Activated T-helper 2 cell treated with anti-CD3 and anti-CD28 coated beads, Interferon-gamma antibody, Interleukin-2, Interleukin-4, amounts not matched to agents 10 μg/mL and 5 μg/mL and 100 μg/mL, durations not matched to agents 14 hours and 24 hours and 36 hours (primary cell): ENCODE measurements at regions not wholly inside any gene's neighbourhood (a gene's known extent, or its start where the extent isn't known, plus 50 kb on each side); places are given as distances from the start of the nearest gene placed in this dataset.

Source experiments
- DNase-seq: peaks from one replicate; pipeline ENCODE4 v3.0.0; 2021; ENCODE audit warnings: low spot score
- H3K27ac Mint-ChIP-seq: one replicate; pipeline ENCODE4 v1.8.0; 2021; ENCODE audit warnings: mixed read lengths
- H3K27me3 Mint-ChIP-seq: one replicate; pipeline ENCODE4 v1.8.0; 2021; ENCODE audit warnings: low read depth, mixed read lengths
- H3K36me3 Mint-ChIP-seq: one replicate; pipeline ENCODE4 v1.8.0; 2021; ENCODE audit warnings: low read depth, mixed read lengths
- H3K4me1 Mint-ChIP-seq: one replicate; pipeline ENCODE4 v1.8.0; 2021; ENCODE audit warnings: low read depth, mixed read lengths
- H3K4me3 Mint-ChIP-seq: one replicate; pipeline ENCODE4 v1.8.0; 2021; ENCODE audit warnings: low read depth, mild to moderate bottlenecking, moderate library complexity, mixed read lengths
- H3K9me3 Mint-ChIP-seq: one replicate; pipeline ENCODE4 v1.8.0; 2021; ENCODE audit warnings: mixed read lengths
- intact Hi-C: fragments of 100-400 bp; cut with micrococcal nuclease; formaldehyde crosslinking; loops from one replicate; pipeline ENCODE4 v1.15.1; 2023

GRCh38 chr18:34049511-34049910 lies 175.2 kb downstream of the NOL4 start:
- intact Hi-C loops = no loop called here
- Mint-ChIP-seq H3K9me3 (peaks cover 6% of the 10 kb centered on the region), H3K4me1 (no peaks in the 10 kb centered on the region), H3K27me3 (no peaks in the 10 kb centered on the region), H3K27ac (no peak overlapping the region), H3K36me3 (no peaks in the 10 kb centered on the region), H3K4me3 (no peak overlapping the region)
- no peak for DNase-seq

- peaks cover 6% of the 10 kb centered on the region for H3K9me3 Mint-ChIP-seq
- intact Hi-C loops = no loop called here
- H3K36me3 Mint-ChIP-seq = no peaks in the 10 kb centered on the region
- H3K4me3 Mint-ChIP-seq = no peak overlapping the region
- H3K27me3 Mint-ChIP-seq = no peaks in the 10 kb centered on the region
- DNase-seq = no peak
- no peaks in the 10 kb centered on the region for H3K4me1 Mint-ChIP-seq
- no peak overlapping the region for H3K27ac Mint-ChIP-seq
Observed at GRCh38 chr18:34048423-34048822, 176.3 kb downstream of the NOL4 start.

DNA sequence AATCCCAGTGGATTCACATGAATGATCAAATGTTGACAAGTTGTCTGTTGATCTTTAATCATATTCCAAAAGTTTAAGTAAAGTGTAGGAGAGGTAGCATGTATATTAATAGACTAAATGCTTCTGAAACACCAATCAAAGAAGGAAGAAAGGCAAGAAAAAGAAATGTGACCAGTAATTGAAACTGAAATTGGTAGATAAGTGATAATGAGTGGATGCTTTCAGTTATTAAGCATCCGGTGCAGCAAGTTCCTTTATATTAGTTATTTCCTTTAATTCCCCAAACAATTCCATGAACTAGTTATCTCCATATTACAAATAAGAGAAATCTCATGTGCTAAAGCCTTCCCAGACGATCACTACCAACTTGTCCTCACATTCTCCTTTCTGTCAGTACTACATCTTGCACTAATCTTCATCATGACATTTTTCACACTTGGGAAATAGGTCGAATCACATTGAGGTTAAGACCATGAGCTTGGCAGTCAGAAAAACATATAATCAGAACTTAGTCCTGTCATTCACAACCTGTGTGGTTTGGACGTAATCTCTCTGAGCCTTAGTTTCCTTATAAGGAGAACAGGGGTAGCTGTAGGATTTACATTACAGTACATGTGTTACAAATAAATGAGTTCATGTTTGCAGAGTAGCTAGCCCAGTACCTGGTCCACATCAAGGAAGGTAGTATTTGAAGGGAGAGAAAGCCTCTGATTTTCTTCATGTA lies 182.1 kb downstream of the NOL4 start:
- no peaks in the 10 kb centered on the region for H3K27me3 Mint-ChIP-seq
- no peak overlapping the region for H3K4me3 Mint-ChIP-seq
- DNase-seq = no peak
- no peak overlapping the region for H3K27ac Mint-ChIP-seq
- no peaks in the 10 kb centered on the region for H3K4me1 Mint-ChIP-seq
- intact Hi-C loops = no loop called here
- H3K9me3 Mint-ChIP-seq = no peaks in the 10 kb centered on the region
- H3K36me3 Mint-ChIP-seq = no peaks in the 10 kb centered on the region

DNA sequence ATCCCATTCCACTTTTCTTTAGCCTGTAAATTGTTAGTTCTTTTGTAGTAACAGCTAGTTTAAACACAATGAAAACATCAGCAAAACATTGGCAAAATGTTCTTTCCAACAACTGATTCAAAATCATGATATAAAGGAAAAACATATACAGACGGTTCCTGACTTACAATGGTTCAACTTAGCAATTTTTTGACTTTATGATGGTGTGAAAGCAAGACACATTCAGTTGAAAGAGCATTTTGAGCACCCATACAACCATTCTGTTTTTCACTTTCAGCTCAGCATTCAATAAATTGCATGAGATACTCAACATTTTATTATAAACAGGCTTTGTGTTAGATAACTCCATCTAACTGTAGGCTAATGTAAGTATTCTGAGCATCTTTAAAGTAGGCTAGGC lies 185.1 kb downstream of the NOL4 start:
- peaks cover 3% of the 10 kb centered on the region for H3K9me3 Mint-ChIP-seq
- H3K27me3 Mint-ChIP-seq = no peaks in the 10 kb centered on the region
- no peaks in the 10 kb centered on the region for H3K4me1 Mint-ChIP-seq
- no peak overlapping the region for H3K4me3 Mint-ChIP-seq
- no peak for DNase-seq
- no peak overlapping the region for H3K27ac Mint-ChIP-seq
- H3K36me3 Mint-ChIP-seq = no peaks in the 10 kb centered on the region
- intact Hi-C loops = no loop called here

- Mint-ChIP-seq H3K27me3 (no peaks in the 10 kb centered on the region), H3K9me3 (peaks cover 3% of the 10 kb centered on the region), H3K36me3 (no peaks in the 10 kb centered on the region), H3K27ac (no peak overlapping the region), H3K4me3 (no peak overlapping the region), H3K4me1 (no peaks in the 10 kb centered on the region)
- intact Hi-C loops = no loop called here
- no peak for DNase-seq
Observed at GRCh38 chr18:34039201-34039600, 185.5 kb downstream of the NOL4 start.

GRCh38 chr18:34038086-34038485 lies 186.6 kb downstream of the NOL4 start:
- Mint-ChIP-seq H3K27ac (no peak overlapping the region), H3K9me3 (peaks cover 12% of the 10 kb centered on the region), H3K36me3 (no peaks in the 10 kb centered on the region), H3K4me1 (no peaks in the 10 kb centered on the region), H3K4me3 (no peak overlapping the region), H3K27me3 (no peaks in the 10 kb centered on the region)
- DNase-seq = no peak
- intact Hi-C loops = no loop called here

- H3K27me3 Mint-ChIP-seq = no peaks in the 10 kb centered on the region
- H3K4me1 Mint-ChIP-seq = no peaks in the 10 kb centered on the region
- no peak overlapping the region for H3K4me3 Mint-ChIP-seq
- no peak overlapping the region for H3K27ac Mint-ChIP-seq
- intact Hi-C loops = no loop called here
- no peak for DNase-seq
- peaks cover 16% of the 10 kb centered on the region for H3K9me3 Mint-ChIP-seq
- no peaks in the 10 kb centered on the region for H3K36me3 Mint-ChIP-seq
Observed at GRCh38 chr18:34033968-34034367, 190.7 kb downstream of the NOL4 start.

DNA sequence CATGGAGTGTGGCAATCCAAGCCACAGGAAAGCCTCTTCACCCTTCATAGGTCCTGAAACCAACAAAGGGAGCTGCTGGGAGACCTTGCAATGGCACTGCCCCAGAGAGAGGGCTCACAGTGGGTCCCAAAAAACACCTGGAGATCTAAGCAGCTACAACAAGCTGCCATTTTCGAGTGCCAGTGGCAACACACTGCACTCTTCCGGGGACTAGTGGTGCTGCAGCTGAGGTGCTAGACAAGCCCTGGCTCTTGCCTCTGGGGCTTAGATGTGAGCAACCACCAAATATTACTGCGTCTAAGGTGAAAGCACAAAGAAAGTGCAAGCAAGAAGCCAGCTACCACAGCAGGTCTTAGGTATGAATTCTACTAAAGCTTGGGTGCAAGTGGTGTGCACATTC lies 192.9 kb downstream of the NOL4 start:
- intact Hi-C loops = no loop called here
- no peak overlapping the region for H3K4me3 Mint-ChIP-seq
- no peaks in the 10 kb centered on the region for H3K27me3 Mint-ChIP-seq
- H3K9me3 Mint-ChIP-seq = peaks cover 18% of the 10 kb centered on the region
- no peak overlapping the region for H3K27ac Mint-ChIP-seq
- no peak for DNase-seq
- no peaks in the 10 kb centered on the region for H3K4me1 Mint-ChIP-seq
- no peaks in the 10 kb centered on the region for H3K36me3 Mint-ChIP-seq

GRCh38 chr18:34028324-34028723 lies 196.4 kb downstream of the NOL4 start:
- Mint-ChIP-seq H3K27me3 (no peaks in the 10 kb centered on the region), H3K36me3 (no peaks in the 10 kb centered on the region), H3K27ac (no peak overlapping the region), H3K4me3 (no peak overlapping the region), H3K4me1 (no peaks in the 10 kb centered on the region), H3K9me3 (peaks cover 10% of the 10 kb centered on the region)
- intact Hi-C loops = no loop called here
- no peak for DNase-seq

DNA sequence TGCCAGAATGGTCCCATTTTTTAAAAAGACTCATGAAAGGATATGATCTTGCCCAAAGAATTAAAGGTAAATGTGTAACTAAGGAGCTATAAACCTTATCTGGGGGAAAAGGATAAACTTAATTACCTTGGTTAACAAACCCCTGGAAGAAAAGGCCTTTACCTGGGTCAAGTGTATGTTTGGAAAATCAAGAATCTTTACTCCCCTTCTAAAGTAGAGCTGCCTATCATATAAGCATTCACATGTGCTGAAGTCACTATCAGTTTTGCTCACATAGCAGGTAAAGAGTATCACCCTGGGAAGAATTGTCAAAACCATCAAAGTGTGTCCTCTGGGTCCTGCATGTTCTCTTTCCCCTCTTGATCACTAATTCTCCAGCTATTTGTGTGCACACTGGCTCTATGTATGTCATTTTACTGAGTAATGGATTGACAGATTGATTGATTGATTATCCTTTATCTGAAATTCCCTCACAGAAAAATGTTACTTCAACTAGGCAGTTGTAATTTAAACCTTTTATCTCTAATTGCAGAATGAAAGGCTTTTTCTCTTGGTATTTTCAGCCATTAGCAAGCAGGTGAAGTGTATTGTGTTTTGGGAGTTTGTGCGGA lies 199.4 kb downstream of the NOL4 start:
- Mint-ChIP-seq H3K4me1 (no peaks in the 10 kb centered on the region), H3K9me3 (peaks cover 6% of the 10 kb centered on the region), H3K27ac (no peak overlapping the region), H3K27me3 (no peaks in the 10 kb centered on the region), H3K4me3 (no peak overlapping the region), H3K36me3 (no peaks in the 10 kb centered on the region)
- DNase-seq = no peak
- intact Hi-C loops = no loop called here

GRCh38 chr18:34023471-34023870 lies 201.2 kb downstream of the NOL4 start:
- H3K4me3 Mint-ChIP-seq = no peak overlapping the region
- no peak overlapping the region for H3K27ac Mint-ChIP-seq
- no peaks in the 10 kb centered on the region for H3K4me1 Mint-ChIP-seq
- intact Hi-C loops = no loop called here
- DNase-seq = no peak
- peaks cover 6% of the 10 kb centered on the region for H3K9me3 Mint-ChIP-seq
- no peaks in the 10 kb centered on the region for H3K36me3 Mint-ChIP-seq
- no peaks in the 10 kb centered on the region for H3K27me3 Mint-ChIP-seq

- Mint-ChIP-seq H3K27me3 (no peaks in the 10 kb centered on the region), H3K9me3 (peaks cover 3% of the 10 kb centered on the region), H3K36me3 (no peaks in the 10 kb centered on the region), H3K4me1 (no peaks in the 10 kb centered on the region), H3K4me3 (no peak overlapping the region), H3K27ac (no peak overlapping the region)
- DNase-seq = no peak
- intact Hi-C loops = no loop called here
Observed at GRCh38 chr18:34018336-34018735, 206.4 kb downstream of the NOL4 start.

DNA sequence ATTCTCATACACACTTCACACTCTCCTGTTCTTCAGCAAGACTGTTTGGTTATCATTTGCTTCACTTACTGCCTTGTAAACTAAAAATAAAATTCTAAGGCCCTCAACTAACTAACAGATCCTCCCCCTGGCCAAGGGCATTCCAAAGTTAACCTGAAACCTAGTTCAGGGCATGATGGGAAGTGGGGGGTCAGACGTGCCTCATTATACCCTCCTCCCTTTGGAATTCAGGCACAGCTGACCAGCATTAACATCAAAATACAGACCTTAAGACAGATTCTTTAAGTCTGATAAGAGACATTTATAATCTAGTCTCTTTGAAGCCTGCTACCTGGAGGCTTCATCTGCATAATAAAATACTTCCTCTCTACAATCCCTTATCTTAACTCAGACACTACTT lies 221.0 kb downstream of the NOL4 start:
- no peaks in the 10 kb centered on the region for H3K4me1 Mint-ChIP-seq
- no peak overlapping the region for H3K4me3 Mint-ChIP-seq
- intact Hi-C loops = no loop called here
- H3K27me3 Mint-ChIP-seq = no peaks in the 10 kb centered on the region
- H3K36me3 Mint-ChIP-seq = no peaks in the 10 kb centered on the region
- H3K9me3 Mint-ChIP-seq = peaks cover 18% of the 10 kb centered on the region
- no peak overlapping the region for H3K27ac Mint-ChIP-seq
- no peak for DNase-seq
